Spleen (tissue), 11 donors: ENCODE measurements at regions not wholly inside any gene's neighbourhood (a gene's known extent, or its start where the extent isn't known, plus 50 kb on each side); places are given as distances from the start of the nearest gene placed in this dataset.

Source experiments
- DNase-seq: peaks from one replicate; pipeline ENCODE4 v3.0.0-alpha.2; 2020
- H3K27ac ChIP-seq, 8 donors: fragments of 200-600 bp; sonication (generic) in 7 of 8; 1 replicate in 4 of 8; 2 replicates in 4 of 8; pipeline versions ENCODE4 v1.5.0 to v1.8.0; 2016 to 2021; ENCODE audit warnings: inconsistent platforms in 4 of 8, mild to moderate bottlenecking in 4 of 8, moderate library complexity in 1 of 8
- H3K27me3 ChIP-seq, 7 donors: fragments of 200-600 bp; sonication (generic) in 6 of 7; replicated peaks in 1 of 7; 1 replicate in 4 of 7; 2 replicates in 3 of 7; pipeline versions ENCODE4 v1.5.0 to v1.8.0; 2016 to 2021; ENCODE audit warnings: inconsistent platforms in 3 of 7, mild to moderate bottlenecking in 1 of 7
- H3K36me3 ChIP-seq, 6 donors: fragments of 200-600 bp; sonication (generic) in 5 of 6; 1 replicate in 4 of 6; 2 replicates in 2 of 6; pipeline versions ENCODE4 v1.5.0 to v1.8.0; 2016 to 2021; ENCODE audit warnings: inconsistent platforms in 2 of 6
- H3K4me1 ChIP-seq, 6 donors: fragments of 200-600 bp; sonication (generic) in 5 of 6; 1 replicate in 3 of 6; 2 replicates in 3 of 6; pipeline versions ENCODE4 v1.5.0 to v1.8.0; 2016 to 2021; ENCODE audit warnings: inconsistent platforms in 3 of 6
- H3K4me3 ChIP-seq, 8 donors: fragments of 200-600 bp; sonication (generic) in 7 of 8; 1 replicate in 4 of 8; 2 replicates in 4 of 8; pipeline versions ENCODE4 v1.5.0 to v1.8.0; 2016 to 2021; ENCODE audit warnings: inconsistent platforms in 4 of 8, mild to moderate bottlenecking in 4 of 8, moderate library complexity in 2 of 8
- H3K9me3 ChIP-seq, 8 donors: fragments of 200-600 bp; sonication (generic) in 7 of 8; 1 replicate in 4 of 8; 2 replicates in 4 of 8; pipeline versions ENCODE4 v1.5.0 to v1.8.0; 2016 to 2021; ENCODE audit warnings: inconsistent platforms in 4 of 8
- POLR2A ChIP-seq, 3 donors: fragments of 450-650 bp; IDR thresholded peaks; one replicate each; pipeline ENCODE4 v1.5.1; 2017; ENCODE audit warnings: antibody characterized with exemption in 3 of 3, mild to moderate bottlenecking in 1 of 3
- POLR2AphosphoS5 ChIP-seq, 3 donors: sonication (generic); formaldehyde crosslinking; IDR thresholded peaks; one replicate each; pipeline ENCODE4 v1.5.1; 2017; ENCODE audit warnings: antibody characterized with exemption in 3 of 3
- WGBS, 5 donors: extraction: QIAGEN DNeasy Blood & Tissue Kit in 3 of 5; methylation state at CpG; one replicate each; pipeline versions ENCODE4 v1.1.5 to v1.1.7; 2013 to 2018; 5-methylcytosine and 5-hydroxymethylcytosine counted together
- intact Hi-C: fragments of 100-400 bp; cut with DNase I; formaldehyde crosslinking; loops from one replicate; pipeline ENCODE4 v1.15.0; 2023; ENCODE audit warnings: low total_unique reads
- TF ChIP-seq, protein P1 (sequence below), 11 experiments: fragments of 200-600 bp in 7 of 11; fragments of 450-650 bp in 4 of 11; sonication (generic) in 4 of 11; IDR thresholded peaks in 8 of 11; conservative IDR thresholded peaks in 3 of 11; 1 replicate in 7 of 11; 2 replicates in 4 of 11; pipeline versions ENCODE4 v1.4.0 to v1.8.0; 2016 to 2021; ENCODE audit warnings: antibody characterized with exemption in 11 of 11, inconsistent platforms in 4 of 11, mild to moderate bottlenecking in 1 of 11
- donor health status: healthy with polysubstance abuse.
- donor health status: DM: no; HTN: no; CAD: no; lungs with moderate emphysema.
- donor health status: DM: no; HTN: no; CAD: no.
- donor health status: Bipolar disorder and iron deficiency.
- donor health status: healthy.
- donor health status: DM: no; HTN: no; CAD: no.
- donor health status: DM: yes; HTN: yes; CAD: no.

DNA sequence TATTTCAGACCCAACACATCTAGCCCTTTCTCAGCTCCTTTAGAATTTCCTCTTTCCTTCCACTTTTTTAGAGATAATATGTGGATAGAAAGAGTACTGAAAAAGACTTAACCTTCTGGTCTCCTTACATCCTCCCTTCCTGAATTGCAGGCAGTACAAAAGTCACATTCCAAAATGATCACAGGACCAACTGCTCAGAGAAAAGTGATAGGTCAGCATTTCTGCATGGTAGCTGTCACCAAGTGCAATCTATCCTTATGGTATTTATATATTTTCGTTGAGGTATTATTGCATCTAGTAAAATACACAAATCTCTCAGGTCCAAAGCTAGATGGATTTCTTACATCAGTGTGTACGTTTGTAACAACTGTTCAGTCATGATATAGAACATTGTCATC is 427.5 kb downstream of the LPIN1 start:
- intact Hi-C loops = no loop called here
- 79 to 93% (median 89%) methylated on average over 2 of the region's 2 CpGs for WGBS, 5 donors
- no peak for DNase-seq
- Histone ChIP-seq H3K27ac (no peak overlapping the region), H3K9me3 (no peaks in the 10 kb centered on the region), H3K36me3 (no peaks in the 10 kb centered on the region), H3K4me3 (no peak overlapping the region), H3K4me1 (peaks cover 16 to 44% (median 33%) of the 10 kb centered on the region in 6 donors), H3K27me3 (no peaks in the 10 kb centered on the region)
- no peak for TF ChIP-seq POLR2A (IDR thresholded peaks at IDR 0.05)
- no peak for TF ChIP-seq POLR2AphosphoS5 (IDR thresholded peaks at IDR 0.05)
- TF ChIP-seq, protein P1, sequence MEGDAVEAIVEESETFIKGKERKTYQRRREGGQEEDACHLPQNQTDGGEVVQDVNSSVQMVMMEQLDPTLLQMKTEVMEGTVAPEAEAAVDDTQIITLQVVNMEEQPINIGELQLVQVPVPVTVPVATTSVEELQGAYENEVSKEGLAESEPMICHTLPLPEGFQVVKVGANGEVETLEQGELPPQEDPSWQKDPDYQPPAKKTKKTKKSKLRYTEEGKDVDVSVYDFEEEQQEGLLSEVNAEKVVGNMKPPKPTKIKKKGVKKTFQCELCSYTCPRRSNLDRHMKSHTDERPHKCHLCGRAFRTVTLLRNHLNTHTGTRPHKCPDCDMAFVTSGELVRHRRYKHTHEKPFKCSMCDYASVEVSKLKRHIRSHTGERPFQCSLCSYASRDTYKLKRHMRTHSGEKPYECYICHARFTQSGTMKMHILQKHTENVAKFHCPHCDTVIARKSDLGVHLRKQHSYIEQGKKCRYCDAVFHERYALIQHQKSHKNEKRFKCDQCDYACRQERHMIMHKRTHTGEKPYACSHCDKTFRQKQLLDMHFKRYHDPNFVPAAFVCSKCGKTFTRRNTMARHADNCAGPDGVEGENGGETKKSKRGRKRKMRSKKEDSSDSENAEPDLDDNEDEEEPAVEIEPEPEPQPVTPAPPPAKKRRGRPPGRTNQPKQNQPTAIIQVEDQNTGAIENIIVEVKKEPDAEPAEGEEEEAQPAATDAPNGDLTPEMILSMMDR (IDR thresholded peaks at IDR 0.05 in 8 of 11, conservative IDR thresholded peaks at IDR 0.05 in 3 of 11) = no peak

DNA sequence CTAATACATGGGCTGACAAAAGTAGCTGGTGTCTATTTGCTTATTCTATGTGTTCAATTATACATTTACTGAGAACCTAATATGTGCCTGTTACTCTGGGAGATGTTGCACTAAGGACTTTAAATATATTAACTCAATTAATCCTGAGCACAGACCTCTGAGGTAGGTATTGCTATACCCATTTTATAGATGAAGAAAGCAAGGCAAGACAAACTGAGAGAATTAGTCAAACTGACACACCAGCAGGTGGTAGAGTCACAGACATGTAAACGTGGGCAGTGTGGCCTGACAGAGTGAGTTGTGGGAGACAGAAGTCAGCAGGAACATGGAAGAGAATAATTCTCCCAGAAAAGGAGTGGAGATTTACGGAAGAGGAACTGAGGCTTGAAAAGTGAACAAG is 428.9 kb downstream of the LPIN1 start:
- TF ChIP-seq POLR2A (IDR thresholded peaks at IDR 0.05) = no peak
- TF ChIP-seq, protein P1 (IDR thresholded peaks at IDR 0.05 in 8 of 11, conservative IDR thresholded peaks at IDR 0.05 in 3 of 11) = no peak
- no peak for TF ChIP-seq POLR2AphosphoS5 (IDR thresholded peaks at IDR 0.05)
- H3K4me1 ChIP-seq = peaks cover 11 to 30% (median 21%) of the 10 kb centered on the region in 6 donors
- no peak overlapping the region for H3K27ac ChIP-seq
- intact Hi-C loops = no loop called here
- H3K36me3 ChIP-seq = no peaks in the 10 kb centered on the region
- no peaks in the 10 kb centered on the region for H3K27me3 ChIP-seq
- H3K9me3 ChIP-seq = no peaks in the 10 kb centered on the region
- no peak for DNase-seq
- WGBS, 5 donors = 82 to 89% (median 88%) methylated on average over 2 of the region's 2 CpGs
- H3K4me3 ChIP-seq = no peak overlapping the region

DNA sequence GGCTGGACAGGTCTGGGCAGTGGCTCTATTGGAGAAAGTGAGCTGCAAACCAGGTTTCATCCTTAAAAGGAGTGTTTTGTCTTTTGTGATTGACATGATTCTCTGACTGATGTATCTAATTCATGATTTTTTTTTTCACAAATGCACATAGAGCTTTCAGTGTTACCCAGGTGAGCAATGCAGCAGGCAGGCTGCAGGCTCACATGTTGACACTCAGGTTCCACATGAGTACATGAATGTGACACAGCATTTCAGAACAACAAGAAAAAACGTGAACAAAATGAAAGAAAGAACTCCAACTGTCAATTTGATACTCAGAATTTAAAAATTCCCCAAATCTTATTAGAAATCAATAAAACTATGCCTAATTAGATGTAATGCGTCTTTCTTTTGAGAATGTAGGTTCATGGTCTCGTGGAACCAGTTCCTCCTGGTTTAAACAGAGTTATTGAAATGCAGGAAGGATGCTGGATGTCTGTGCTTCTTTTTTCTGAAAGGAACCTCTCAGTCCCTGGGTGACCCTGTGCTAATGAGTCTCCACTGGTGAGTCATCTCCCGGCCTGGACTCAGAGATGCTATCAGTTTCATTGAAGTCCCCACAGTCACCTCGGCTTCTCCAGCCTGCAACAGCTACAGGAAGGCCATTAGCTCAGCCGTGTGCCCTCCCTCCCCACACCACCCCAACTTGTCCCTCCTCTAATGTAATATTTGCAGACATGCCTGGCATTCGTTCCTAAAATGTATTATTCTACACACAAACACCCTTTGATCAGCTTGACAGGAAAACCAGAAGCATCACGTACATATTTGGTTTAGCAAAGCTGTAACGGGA is 430.4 kb downstream of the LPIN1 start:
- intact Hi-C loops = no loop called here
- DNase-seq = no peak
- H3K36me3 ChIP-seq = no peaks in the 10 kb centered on the region
- H3K4me3 ChIP-seq = peak overlapping the region in 1 of 8 donors; percentile 24
- no peaks in the 10 kb centered on the region for H3K9me3 ChIP-seq
- TF ChIP-seq POLR2AphosphoS5 (IDR thresholded peaks at IDR 0.05) (no peak), POLR2A (IDR thresholded peaks at IDR 0.05) (no peak)
- TF ChIP-seq, protein P1 (IDR thresholded peaks at IDR 0.05 in 8 of 11, conservative IDR thresholded peaks at IDR 0.05 in 3 of 11) = no peak
- H3K27ac ChIP-seq = peak overlapping the region in 7 of 8 donors; percentile 7 to 68 (median 42)
- H3K27me3 ChIP-seq = no peaks in the 10 kb centered on the region
- 15 to 20% (median 17%) methylated on average over 9 of the region's 9 CpGs for WGBS, 5 donors
- H3K4me1 ChIP-seq = peaks cover 11 to 29% (median 19%) of the 10 kb centered on the region in 6 donors

DNA sequence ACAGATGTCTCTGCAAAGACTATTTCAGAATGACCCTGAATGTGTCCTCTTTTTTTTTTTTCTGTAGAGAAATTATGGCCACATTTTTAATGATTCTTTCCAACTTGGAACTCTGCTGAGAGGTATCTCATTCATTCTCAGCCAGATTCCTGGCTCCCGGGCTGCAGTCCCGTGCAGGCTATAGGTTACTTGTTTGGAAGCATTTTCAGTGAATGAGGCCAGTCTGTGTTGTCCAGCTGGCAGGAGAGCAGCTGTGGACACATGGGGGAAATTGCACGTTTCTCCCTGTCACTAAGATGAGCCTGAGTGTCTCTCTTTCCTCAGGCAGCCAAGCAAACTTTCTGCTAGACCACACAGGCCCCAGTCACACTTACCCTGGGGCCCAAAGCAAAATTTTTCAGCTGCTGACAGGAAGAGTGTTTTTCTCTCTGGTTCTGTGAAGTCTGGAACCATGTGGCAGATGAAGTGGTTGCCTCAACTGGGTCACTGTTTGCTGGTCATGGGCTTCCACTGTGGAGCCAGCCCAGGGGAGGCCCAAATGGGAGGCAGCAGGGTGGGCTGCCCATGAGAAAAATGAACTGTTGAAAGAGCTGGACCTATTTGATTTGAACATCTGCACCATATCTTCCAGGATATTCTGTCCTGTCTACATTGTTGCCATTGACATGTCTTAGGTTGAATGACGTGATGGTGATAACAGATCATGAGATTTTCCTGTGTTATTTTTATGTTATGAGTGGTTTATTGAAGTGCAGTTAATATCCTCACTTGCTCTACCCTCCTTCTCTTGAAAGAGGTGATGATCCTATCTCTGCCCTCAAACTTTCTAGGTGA is 431.2 kb downstream of the LPIN1 start:
- Histone ChIP-seq H3K9me3 (no peaks in the 10 kb centered on the region), H3K27me3 (no peaks in the 10 kb centered on the region), H3K4me3 (peak overlapping the region in 1 of 8 donors; percentile 24), H3K27ac (peak overlapping the region in 7 of 8 donors; percentile 3 to 68 (median 42)), H3K4me1 (peaks cover 11 to 29% (median 19%) of the 10 kb centered on the region in 6 donors), H3K36me3 (no peaks in the 10 kb centered on the region)
- intact Hi-C loops = no loop called here
- 20 to 58% (median 33%) methylated on average over 4 of the region's 4 CpGs for WGBS, 5 donors
- TF ChIP-seq POLR2A (IDR thresholded peaks at IDR 0.05) = no peak
- TF ChIP-seq, protein P1 (IDR thresholded peaks at IDR 0.05 in 8 of 11, conservative IDR thresholded peaks at IDR 0.05 in 3 of 11) = no peak
- TF ChIP-seq POLR2AphosphoS5 (IDR thresholded peaks at IDR 0.05) = no peak
- no peak for DNase-seq
